T-helper 17 cell (primary cell): ENCODE measurements at regions not wholly inside any gene's neighbourhood (a gene's known extent, or its start where the extent isn't known, plus 50 kb on each side); places are given as distances from the start of the nearest gene placed in this dataset.

Experiments used
- ATAC-seq: fragments of 150-1000 bp; cut with Tn5 transposase; 2 replicates; pipeline ENCODE4 v1.10.0; 2021; ENCODE audit warnings: mild to moderate bottlenecking, moderate library complexity
- DNase-seq, 3 donors: peaks; one replicate each; pipeline versions ENCODE4 v3.0.0 to v3.0.0-alpha.2; 2020 to 2021
- H3K9me3 ChIP-seq: one replicate; pipeline ENCODE4 v1.7.0; 2013; ENCODE audit warnings: low read length, mild to moderate bottlenecking; ENCODE audit not compliant: control insufficient read depth, poor library complexity, severe bottlenecking
- H3K27ac Mint-ChIP-seq: one replicate; pipeline ENCODE4 v1.8.0; 2022; ENCODE audit warnings: mild to moderate bottlenecking, moderate library complexity, mixed read lengths
- H3K27me3 Mint-ChIP-seq: one replicate; pipeline ENCODE4 v1.8.0; 2022; ENCODE audit warnings: mixed read lengths
- H3K36me3 Mint-ChIP-seq: one replicate; pipeline ENCODE4 v1.8.0; 2022; ENCODE audit warnings: low read depth, mixed read lengths
- H3K4me1 Mint-ChIP-seq: one replicate; pipeline ENCODE4 v1.8.0; 2022; ENCODE audit warnings: mild to moderate bottlenecking, mixed read lengths
- H3K4me3 Mint-ChIP-seq: one replicate; pipeline ENCODE4 v1.8.0; 2022; ENCODE audit warnings: mild to moderate bottlenecking, moderate library complexity, mixed read lengths

- DNase-seq (no peak), ATAC-seq (no peak)
- no peaks in the 10 kb centered on the region for H3K9me3 ChIP-seq
- Mint-ChIP-seq H3K4me3 (no peak overlapping the region), H3K27me3 (no peaks in the 10 kb centered on the region), H3K27ac (no peak overlapping the region), H3K36me3 (no peaks in the 10 kb centered on the region), H3K4me1 (no peaks in the 10 kb centered on the region)
Observed at GRCh38 chr11:29959488-29959887, 57.3 kb downstream of the KCNA4 start.

GRCh38 chr11:29957431-29957830 is 59.4 kb downstream of the KCNA4 start:
- Mint-ChIP-seq H3K27me3 (no peaks in the 10 kb centered on the region), H3K27ac (no peak overlapping the region), H3K4me3 (no peak overlapping the region), H3K36me3 (no peaks in the 10 kb centered on the region), H3K4me1 (no peaks in the 10 kb centered on the region)
- no peak for DNase-seq
- ATAC-seq = no peak
- H3K9me3 ChIP-seq = no peaks in the 10 kb centered on the region

DNA sequence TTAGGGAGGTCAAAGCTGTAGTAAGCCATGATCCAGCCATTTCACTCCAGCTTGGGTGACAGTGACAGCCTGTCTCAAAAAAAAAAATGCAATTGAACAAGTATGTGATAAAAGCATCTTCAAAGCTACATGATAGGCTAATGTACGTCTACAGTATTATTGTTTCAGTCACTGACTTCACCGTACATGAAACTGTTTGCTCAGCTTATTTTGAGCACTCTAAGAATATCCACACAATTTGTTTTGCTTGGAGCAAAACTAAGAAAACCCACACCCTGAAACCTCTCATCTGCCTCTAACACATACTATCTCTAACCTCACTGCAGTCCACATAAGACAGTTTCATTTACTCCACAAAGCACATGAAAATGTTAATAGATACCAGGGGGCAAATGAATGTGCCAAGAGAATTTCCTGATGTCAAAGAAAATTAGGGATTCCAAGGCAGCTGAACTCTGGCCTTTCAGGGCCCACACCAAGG is 60.7 kb downstream of the KCNA4 start:
- H3K4me1 Mint-ChIP-seq = no peaks in the 10 kb centered on the region
- no peak for ATAC-seq
- H3K4me3 Mint-ChIP-seq = no peak overlapping the region
- DNase-seq = no peak
- H3K9me3 ChIP-seq = no peaks in the 10 kb centered on the region
- no peak overlapping the region for H3K27ac Mint-ChIP-seq
- no peaks in the 10 kb centered on the region for H3K36me3 Mint-ChIP-seq
- no peaks in the 10 kb centered on the region for H3K27me3 Mint-ChIP-seq

GRCh38 chr11:29943347-29943746 is 73.5 kb downstream of the KCNA4 start:
- ATAC-seq (no peak), DNase-seq (no peak)
- no peaks in the 10 kb centered on the region for H3K27me3 Mint-ChIP-seq
- no peaks in the 10 kb centered on the region for H3K9me3 ChIP-seq
- H3K36me3 Mint-ChIP-seq = no peaks in the 10 kb centered on the region
- no peak overlapping the region for H3K27ac Mint-ChIP-seq
- H3K4me3 Mint-ChIP-seq = no peak overlapping the region
- H3K4me1 Mint-ChIP-seq = no peaks in the 10 kb centered on the region

- H3K4me3 Mint-ChIP-seq = no peak overlapping the region
- H3K9me3 ChIP-seq = no peaks in the 10 kb centered on the region
- H3K27me3 Mint-ChIP-seq = no peaks in the 10 kb centered on the region
- H3K36me3 Mint-ChIP-seq = no peaks in the 10 kb centered on the region
- DNase-seq (no peak), ATAC-seq (no peak)
- no peak overlapping the region for H3K27ac Mint-ChIP-seq
- H3K4me1 Mint-ChIP-seq = no peaks in the 10 kb centered on the region
Observed at GRCh38 chr11:29937526-29937925, 79.3 kb downstream of the KCNA4 start.

DNA sequence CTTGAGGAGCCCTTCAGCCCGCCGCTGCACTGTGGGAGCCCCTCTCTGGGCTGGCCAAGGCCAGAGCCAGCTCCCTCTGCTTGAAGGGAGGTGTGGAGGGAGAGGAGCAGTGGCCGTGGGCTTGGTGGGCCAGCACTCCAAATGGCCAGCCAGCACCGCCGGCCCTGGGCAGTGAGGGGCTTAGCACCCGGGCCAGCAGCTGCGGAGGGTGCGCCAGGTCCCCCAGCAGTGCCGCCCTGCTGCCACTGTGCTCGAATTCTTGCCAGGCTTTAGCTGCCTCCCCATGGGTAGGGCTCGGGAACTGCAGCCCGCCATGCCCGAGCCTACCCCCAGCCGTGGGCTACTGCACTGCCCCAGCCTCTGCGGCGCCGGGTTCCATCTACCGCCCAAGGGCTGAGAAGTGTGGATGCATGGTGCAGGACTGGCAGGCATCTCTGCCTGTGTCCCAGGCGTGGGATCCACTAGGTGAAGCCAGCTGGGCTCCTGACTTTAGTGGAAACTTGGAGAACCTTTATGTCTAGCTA is 82.7 kb downstream of the KCNA4 start:
- Mint-ChIP-seq H3K4me3 (no peak overlapping the region), H3K36me3 (no peaks in the 10 kb centered on the region), H3K27me3 (no peaks in the 10 kb centered on the region)

GRCh38 chr11:29916040-29916439 is 100.8 kb downstream of the KCNA4 start:
- DNase-seq = no peak
- H3K9me3 ChIP-seq = no peaks in the 10 kb centered on the region
- Mint-ChIP-seq H3K27ac (no peak overlapping the region), H3K36me3 (no peaks in the 10 kb centered on the region), H3K27me3 (no peaks in the 10 kb centered on the region), H3K4me1 (no peaks in the 10 kb centered on the region), H3K4me3 (no peak overlapping the region)
- no peak for ATAC-seq

More for the DNA sequence above, 82.7 kb downstream of the KCNA4 start:
- H3K9me3 ChIP-seq = no peaks in the 10 kb centered on the region
- H3K4me1 Mint-ChIP-seq = no peaks in the 10 kb centered on the region
- ATAC-seq (no peak), DNase-seq (no peak)
- H3K27ac Mint-ChIP-seq = no peak overlapping the region

GRCh38 chr11:29914203-29914930 is 102.5 kb downstream of the KCNA4 start:
- H3K4me3 Mint-ChIP-seq = no peak overlapping the region
- ATAC-seq = no peak
- no peak overlapping the region for H3K27ac Mint-ChIP-seq
- DNase-seq = no peak
- H3K9me3 ChIP-seq = no peaks in the 10 kb centered on the region
- no peaks in the 10 kb centered on the region for H3K4me1 Mint-ChIP-seq
- no peaks in the 10 kb centered on the region for H3K27me3 Mint-ChIP-seq
- no peaks in the 10 kb centered on the region for H3K36me3 Mint-ChIP-seq

- H3K9me3 ChIP-seq = no peaks in the 10 kb centered on the region
- H3K4me3 Mint-ChIP-seq = no peak overlapping the region
- no peaks in the 10 kb centered on the region for H3K4me1 Mint-ChIP-seq
- DNase-seq (no peak), ATAC-seq (no peak)
- H3K36me3 Mint-ChIP-seq = no peaks in the 10 kb centered on the region
- H3K27ac Mint-ChIP-seq = no peak overlapping the region
- H3K27me3 Mint-ChIP-seq = no peaks in the 10 kb centered on the region
Observed at GRCh38 chr11:29913352-29913751, 103.5 kb downstream of the KCNA4 start.

DNA sequence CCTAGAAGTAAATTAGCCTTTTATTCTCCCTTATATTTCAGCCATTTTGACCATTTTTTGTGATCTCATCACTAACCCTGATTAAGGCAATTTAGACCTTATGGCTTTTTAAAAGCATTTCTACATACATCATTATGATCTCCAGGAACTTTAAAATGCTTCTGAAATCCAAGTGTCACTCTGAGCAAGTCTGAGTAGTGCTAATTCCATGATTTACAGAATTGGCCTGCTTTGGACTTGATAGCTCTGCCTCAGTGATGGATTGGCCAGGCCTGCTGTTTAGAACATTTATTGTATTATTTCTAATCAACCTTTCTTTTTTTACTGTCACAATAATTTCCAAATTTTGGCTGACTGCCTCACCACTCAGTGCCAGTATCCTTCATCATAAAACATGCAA is 116.4 kb downstream of the KCNA4 start:
- no peaks in the 10 kb centered on the region for H3K36me3 Mint-ChIP-seq
- H3K27me3 Mint-ChIP-seq = no peaks in the 10 kb centered on the region
- H3K4me1 Mint-ChIP-seq = no peaks in the 10 kb centered on the region
- no peak overlapping the region for H3K4me3 Mint-ChIP-seq
- no peaks in the 10 kb centered on the region for H3K9me3 ChIP-seq
- no peak for DNase-seq
- H3K27ac Mint-ChIP-seq = no peak overlapping the region
- ATAC-seq = no peak

DNA sequence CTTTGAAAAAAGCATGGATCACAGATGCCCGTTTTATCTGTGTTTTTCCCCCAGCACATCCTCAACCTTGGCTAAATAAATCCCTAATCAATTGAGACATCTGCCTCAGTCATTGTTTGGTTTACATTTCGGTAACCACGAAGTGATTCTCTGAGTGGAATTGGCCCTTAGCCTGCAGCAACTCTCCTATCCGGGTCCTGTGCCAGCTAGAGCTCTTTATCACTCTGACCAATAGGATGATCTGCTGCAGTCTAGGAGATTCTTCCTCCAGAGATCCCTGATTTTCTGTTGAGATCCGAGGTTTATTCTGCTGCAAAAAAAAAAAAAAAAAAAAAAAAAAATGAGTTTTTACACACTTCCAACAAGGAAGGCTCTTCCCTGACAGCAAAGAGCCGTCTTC is 137.3 kb downstream of the KCNA4 start:
- ATAC-seq = no peak
- Mint-ChIP-seq H3K27ac (no peak overlapping the region), H3K4me3 (no peak overlapping the region)

DNA sequence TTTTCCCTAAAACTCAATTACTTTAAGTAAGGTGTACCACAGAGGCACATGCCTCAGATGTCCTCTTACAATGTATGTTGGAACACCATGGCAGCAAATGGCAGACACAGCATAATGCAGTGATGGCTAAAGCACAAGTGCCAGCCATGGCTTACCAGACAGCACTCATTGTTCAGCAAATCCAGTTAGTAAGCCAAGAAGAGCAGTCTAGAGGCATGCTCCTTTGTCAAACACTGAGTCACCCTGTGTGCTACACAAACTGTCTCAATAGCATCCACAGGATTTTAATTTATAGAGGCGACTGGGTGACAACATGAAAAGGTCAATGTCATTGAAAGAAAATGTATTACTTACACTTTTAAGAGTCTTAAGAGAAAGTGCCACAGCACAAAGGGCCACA is 140.6 kb downstream of the KCNA4 start:
- no peaks in the 10 kb centered on the region for H3K9me3 ChIP-seq
- Mint-ChIP-seq H3K4me3 (no peak overlapping the region), H3K4me1 (no peaks in the 10 kb centered on the region), H3K27ac (no peak overlapping the region), H3K27me3 (no peaks in the 10 kb centered on the region), H3K36me3 (no peaks in the 10 kb centered on the region)
- DNase-seq (no peak), ATAC-seq (no peak)

More for the DNA sequence above, 137.3 kb downstream of the KCNA4 start:
- DNase-seq = no peak
- no peaks in the 10 kb centered on the region for H3K9me3 ChIP-seq
- no peaks in the 10 kb centered on the region for H3K4me1 Mint-ChIP-seq
- H3K36me3 Mint-ChIP-seq = no peaks in the 10 kb centered on the region
- no peaks in the 10 kb centered on the region for H3K27me3 Mint-ChIP-seq

DNA sequence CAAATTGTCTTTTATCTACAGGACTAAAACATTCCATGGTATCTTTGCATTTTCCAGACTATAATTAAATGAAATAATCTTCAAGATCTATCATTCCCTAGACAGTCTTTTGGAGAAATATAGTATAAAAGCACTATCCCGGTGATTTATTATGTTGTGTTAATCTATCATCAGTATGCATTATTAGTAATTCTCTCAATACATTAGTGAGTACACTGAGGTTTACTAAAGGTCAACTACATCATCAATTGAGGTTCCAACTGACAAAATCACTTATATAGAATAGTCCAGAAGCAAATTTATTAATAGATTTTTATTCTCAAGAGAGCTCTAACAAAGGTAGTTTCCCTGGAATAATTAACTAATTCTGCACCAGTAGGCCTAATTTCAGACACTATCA is 169.6 kb downstream of the KCNA4 start:
- Mint-ChIP-seq H3K27me3 (no peaks in the 10 kb centered on the region), H3K27ac (no peak overlapping the region)

GRCh38 chr11:29844701-29845379 is 172.0 kb downstream of the KCNA4 start:
- no peaks in the 10 kb centered on the region for H3K4me1 Mint-ChIP-seq
- no peaks in the 10 kb centered on the region for H3K9me3 ChIP-seq
- H3K36me3 Mint-ChIP-seq = no peaks in the 10 kb centered on the region
- no peak overlapping the region for H3K4me3 Mint-ChIP-seq
- ATAC-seq (no peak), DNase-seq (no peak)
- no peaks in the 10 kb centered on the region for H3K27me3 Mint-ChIP-seq
- no peak overlapping the region for H3K27ac Mint-ChIP-seq

More for the DNA sequence above, 169.6 kb downstream of the KCNA4 start:
- Mint-ChIP-seq H3K4me3 (no peak overlapping the region), H3K36me3 (no peaks in the 10 kb centered on the region), H3K4me1 (no peaks in the 10 kb centered on the region)
- H3K9me3 ChIP-seq = no peaks in the 10 kb centered on the region
- ATAC-seq (no peak), DNase-seq (no peak)
